Ishikawa (cell line): ENCODE measurements at regions not wholly inside any gene's neighbourhood (a gene's known extent, or its start where the extent isn't known, plus 50 kb on each side); places are given as distances from the start of the nearest gene placed in this dataset.

Source experiments
- CEBPB ChIP-seq: IDR thresholded peaks from 2 replicates; pipeline ENCODE4 v1.6.1; 2012
- NFIC ChIP-seq: IDR thresholded peaks from 2 replicates; pipeline ENCODE4 v1.6.1; 2012
- TCF12 ChIP-seq: IDR thresholded peaks from 2 replicates; pipeline ENCODE4 v1.6.1; 2012; ENCODE audit warnings: low read depth

GRCh38 chr4:23584024-23584423 is 305.8 kb downstream of the PPARGC1A start:
- TF ChIP-seq CEBPB (no peak), TCF12 (no peak), NFIC (no peak)
